Kidney (tissue), 13 donors: ENCODE measurements at regions not wholly inside any gene's neighbourhood (a gene's known extent, or its start where the extent isn't known, plus 50 kb on each side); places are given as distances from the start of the nearest gene placed in this dataset.

Source experiments
- DNase-seq, 5 donors: peaks; one replicate each; pipeline ENCODE4 v3.0.0-alpha.2; 2013 to 2020
- FAIRE-seq: peaks from 2 replicates; lab custom pipeline; 2012; peaks lifted over from hg19 to GRCh38; lab: Jason Lieb, UNC
- H3K27ac ChIP-seq, 2 donors: one replicate each; pipeline ENCODE4 v1.7.0; 2013; ENCODE audit warnings: low read depth in 2 of 2, low read length in 2 of 2, inconsistent platforms in 1 of 2
- H3K27me3 ChIP-seq: one replicate; pipeline ENCODE4 v1.7.1; 2013; ENCODE audit warnings: low read length, inconsistent platforms; ENCODE audit not compliant: control insufficient read depth, insufficient read depth
- H3K36me3 ChIP-seq, 3 donors: one replicate each; pipeline versions ENCODE4 v1.7.0 to v1.7.1; 2013; ENCODE audit warnings: low read length in 3 of 3, control low read depth in 1 of 3, inconsistent platforms in 1 of 3; ENCODE audit not compliant: insufficient read depth in 3 of 3, control insufficient read depth in 2 of 3
- H3K4me1 ChIP-seq, 3 donors: one replicate each; pipeline versions ENCODE4 v1.7.0 to v1.7.1; 2013; ENCODE audit warnings: low read length in 3 of 3, inconsistent platforms in 1 of 3, low read depth in 1 of 3; ENCODE audit not compliant: control insufficient read depth in 2 of 3, insufficient read depth in 2 of 3
- H3K4me3 ChIP-seq, 3 donors: one replicate each; pipeline versions ENCODE4 v1.7.0 to v1.8.1; 2013; ENCODE audit warnings: low read length in 3 of 3, control low read depth in 1 of 3, inconsistent platforms in 1 of 3
- H3K9ac ChIP-seq, 3 donors: one replicate each; pipeline versions ENCODE4 v1.7.0 to v1.7.1; 2013; ENCODE audit warnings: low read length in 3 of 3, control low read depth in 1 of 3, inconsistent platforms in 1 of 3
- H3K9me3 ChIP-seq, 3 donors: one replicate each; pipeline versions ENCODE4 v1.7.0 to v1.7.1; 2013; ENCODE audit warnings: low read length in 3 of 3, control low read depth in 1 of 3, inconsistent platforms in 1 of 3; ENCODE audit not compliant: control insufficient read depth in 2 of 3, insufficient read depth in 1 of 3
- intact Hi-C: fragments of 100-400 bp; cut with DNase I; formaldehyde crosslinking; loops from one replicate; pipeline ENCODE4 v1.11.1; 2022
- TF ChIP-seq, protein P1 (sequence below): IDR thresholded peaks from 3 replicates; pipeline ENCODE4 v1.5.1; 2012; ENCODE audit warnings: mild to moderate bottlenecking, moderate library complexity, borderline replicate concordance; ENCODE audit not compliant: insufficient read depth; ENCODE audit errors: extremely low read depth
- donor health status: control.
- donor health status: control.
- donor health status: control.
- donor health status: control.
- donor health status: control.
- donor health status: DM: yes; HTN: yes; CAD: no.
- donor health status: Normal renal cell carcinoma (clear cell type).

DNA sequence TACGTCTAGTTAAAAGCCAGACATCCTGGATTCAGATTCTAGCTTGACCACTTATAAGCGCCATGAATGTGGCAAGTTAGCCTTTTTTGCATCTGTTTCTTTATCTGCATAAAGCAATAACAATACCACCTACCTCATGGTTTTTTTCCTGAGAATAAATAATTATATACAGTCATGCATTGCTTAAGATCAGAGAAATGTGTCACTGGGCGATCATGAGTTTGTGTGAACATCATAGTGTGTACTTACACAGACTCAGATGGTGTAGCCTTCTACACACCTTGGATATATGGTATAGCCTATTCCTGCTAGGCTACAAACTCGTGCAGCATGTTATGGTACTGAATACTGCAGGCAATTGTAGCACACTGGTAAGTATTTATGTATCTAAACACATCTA lies 84.7 kb upstream of the PELI1 start:
- FAIRE-seq (no peak), DNase-seq (no peak)
- H3K27ac ChIP-seq, result peak overlapping the region in 1 of 2 donors; percentile 74
- TF ChIP-seq, protein P1, sequence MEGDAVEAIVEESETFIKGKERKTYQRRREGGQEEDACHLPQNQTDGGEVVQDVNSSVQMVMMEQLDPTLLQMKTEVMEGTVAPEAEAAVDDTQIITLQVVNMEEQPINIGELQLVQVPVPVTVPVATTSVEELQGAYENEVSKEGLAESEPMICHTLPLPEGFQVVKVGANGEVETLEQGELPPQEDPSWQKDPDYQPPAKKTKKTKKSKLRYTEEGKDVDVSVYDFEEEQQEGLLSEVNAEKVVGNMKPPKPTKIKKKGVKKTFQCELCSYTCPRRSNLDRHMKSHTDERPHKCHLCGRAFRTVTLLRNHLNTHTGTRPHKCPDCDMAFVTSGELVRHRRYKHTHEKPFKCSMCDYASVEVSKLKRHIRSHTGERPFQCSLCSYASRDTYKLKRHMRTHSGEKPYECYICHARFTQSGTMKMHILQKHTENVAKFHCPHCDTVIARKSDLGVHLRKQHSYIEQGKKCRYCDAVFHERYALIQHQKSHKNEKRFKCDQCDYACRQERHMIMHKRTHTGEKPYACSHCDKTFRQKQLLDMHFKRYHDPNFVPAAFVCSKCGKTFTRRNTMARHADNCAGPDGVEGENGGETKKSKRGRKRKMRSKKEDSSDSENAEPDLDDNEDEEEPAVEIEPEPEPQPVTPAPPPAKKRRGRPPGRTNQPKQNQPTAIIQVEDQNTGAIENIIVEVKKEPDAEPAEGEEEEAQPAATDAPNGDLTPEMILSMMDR, result no peak
- peak overlapping the region in 1 of 3 donors; percentile 62 for H3K9ac ChIP-seq
- no peaks in the 10 kb centered on the region for H3K9me3 ChIP-seq
- no peaks in the 10 kb centered on the region for H3K36me3 ChIP-seq
- H3K4me3 ChIP-seq, result peak overlapping the region in 1 of 3 donors; percentile 54
- H3K27me3 ChIP-seq, result no peaks in the 10 kb centered on the region
- H3K4me1 ChIP-seq, result peaks cover 2 to 11% (median 9%) of the 10 kb centered on the region in 3 donors
- intact Hi-C loops, result no loop called here

DNA sequence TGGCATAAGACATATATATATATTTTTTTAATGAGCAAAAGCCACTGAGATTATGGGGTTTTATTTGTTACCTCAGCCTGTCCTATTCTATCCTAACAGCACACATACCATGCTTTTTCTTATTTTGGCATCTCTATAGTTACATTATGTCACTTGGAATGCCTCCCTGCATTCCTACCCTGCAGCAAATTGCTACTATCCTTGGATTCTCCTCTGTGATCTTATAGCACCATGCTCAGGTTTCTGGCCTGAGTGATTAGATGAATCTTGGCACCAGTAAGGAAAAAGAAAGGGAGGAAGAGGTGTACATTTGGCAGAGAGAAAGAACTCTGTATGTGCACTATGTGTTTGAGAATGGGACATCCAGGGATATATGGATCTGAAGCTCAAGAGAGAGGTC lies 86.3 kb upstream of the PELI1 start:
- no peak overlapping the region for H3K4me3 ChIP-seq
- no peak for FAIRE-seq

DNA sequence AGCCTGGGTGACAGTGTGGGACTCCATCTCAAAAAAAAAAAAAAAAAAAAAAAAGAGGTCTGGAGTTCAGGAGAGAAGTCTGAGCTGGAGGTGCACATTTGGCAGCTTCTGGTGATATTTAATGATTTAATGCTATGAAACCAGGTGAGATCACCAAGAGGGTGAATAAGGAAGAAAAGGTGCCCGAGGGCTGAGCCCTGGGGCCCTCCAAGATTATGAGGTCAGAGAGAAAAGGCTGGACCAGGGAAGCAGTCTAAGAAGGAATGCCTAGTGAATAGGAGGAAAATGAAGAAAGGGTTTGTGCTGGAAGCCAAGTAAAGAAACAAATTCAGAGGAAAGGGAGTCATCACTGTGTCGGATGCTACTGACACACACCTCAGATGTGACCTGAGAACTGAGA lies 88.0 kb upstream of the PELI1 start:
- TF ChIP-seq, protein P1, result no peak
- Histone ChIP-seq H3K9ac (no peak overlapping the region), H3K9me3 (no peaks in the 10 kb centered on the region), H3K27ac (no peak overlapping the region), H3K4me1 (peaks cover 4 to 22% (median 10%) of the 10 kb centered on the region in 3 donors), H3K36me3 (no peaks in the 10 kb centered on the region), H3K27me3 (no peaks in the 10 kb centered on the region), H3K4me3 (no peak overlapping the region)
- intact Hi-C loops, result no loop called here
- DNase-seq (no peak), FAIRE-seq (no peak)

More for the DNA sequence above, 86.3 kb upstream of the PELI1 start:
- Histone ChIP-seq H3K9me3 (no peaks in the 10 kb centered on the region), H3K36me3 (no peaks in the 10 kb centered on the region), H3K4me1 (peaks cover 4 to 15% (median 11%) of the 10 kb centered on the region in 3 donors), H3K9ac (no peak overlapping the region), H3K27ac (no peak overlapping the region), H3K27me3 (no peaks in the 10 kb centered on the region)
- intact Hi-C loops, result no loop called here
- no peak for DNase-seq
- TF ChIP-seq, protein P1, result no peak

DNA sequence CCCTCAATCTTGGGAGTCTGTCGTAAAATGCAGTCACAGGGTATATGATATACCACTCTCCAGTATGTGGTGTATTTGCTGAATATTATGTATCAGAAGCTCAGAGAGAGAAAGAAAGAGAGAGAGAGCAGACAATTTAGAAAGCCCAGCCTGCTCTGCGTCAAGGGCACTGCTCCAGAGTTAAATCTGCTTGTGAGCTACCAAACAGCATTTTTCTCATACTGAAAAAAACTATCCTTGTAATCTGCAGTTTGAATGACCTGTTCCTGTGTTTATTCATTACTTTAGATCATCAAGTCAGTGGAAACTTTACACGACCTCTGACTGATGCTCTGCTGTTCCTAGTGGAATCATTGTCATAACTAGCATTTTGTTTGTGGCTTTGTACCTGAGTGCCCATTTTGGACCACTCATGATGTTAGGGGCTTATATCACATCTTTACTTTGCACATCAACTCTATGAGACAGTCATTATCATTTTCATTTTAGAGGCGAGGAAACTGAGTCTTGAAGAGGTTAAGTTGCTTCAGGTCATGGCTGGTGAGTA lies 89.2 kb upstream of the PELI1 start:
- DNase-seq (peak in 1 of 5 donors; percentile 32), FAIRE-seq (no peak)
- H3K9ac ChIP-seq, result no peak overlapping the region
- no peak overlapping the region for H3K27ac ChIP-seq
- H3K36me3 ChIP-seq, result no peaks in the 10 kb centered on the region
- H3K4me3 ChIP-seq, result no peak overlapping the region
- no peaks in the 10 kb centered on the region for H3K27me3 ChIP-seq
- intact Hi-C loops, result no loop called here
- no peaks in the 10 kb centered on the region for H3K9me3 ChIP-seq
- peaks cover 4 to 25% (median 5%) of the 10 kb centered on the region in 3 donors for H3K4me1 ChIP-seq
- TF ChIP-seq, protein P1, result no peak
